Spleen (tissue), 11 donors: ENCODE measurements at regions not wholly inside any gene's neighbourhood (a gene's known extent, or its start where the extent isn't known, plus 50 kb on each side); places are given as distances from the start of the nearest gene placed in this dataset.

Source experiments
- DNase-seq: peaks from one replicate; pipeline ENCODE4 v3.0.0-alpha.2; 2020
- H3K27ac ChIP-seq, 8 donors: fragments of 200-600 bp; sonication (generic) in 7 of 8; 1 replicate in 4 of 8; 2 replicates in 4 of 8; pipeline versions ENCODE4 v1.5.0 to v1.8.0; 2016 to 2021; ENCODE audit warnings: inconsistent platforms in 4 of 8, mild to moderate bottlenecking in 4 of 8, moderate library complexity in 1 of 8
- H3K27me3 ChIP-seq, 7 donors: fragments of 200-600 bp; sonication (generic) in 6 of 7; replicated peaks in 1 of 7; 1 replicate in 4 of 7; 2 replicates in 3 of 7; pipeline versions ENCODE4 v1.5.0 to v1.8.0; 2016 to 2021; ENCODE audit warnings: inconsistent platforms in 3 of 7, mild to moderate bottlenecking in 1 of 7
- H3K36me3 ChIP-seq, 6 donors: fragments of 200-600 bp; sonication (generic) in 5 of 6; 1 replicate in 4 of 6; 2 replicates in 2 of 6; pipeline versions ENCODE4 v1.5.0 to v1.8.0; 2016 to 2021; ENCODE audit warnings: inconsistent platforms in 2 of 6
- H3K4me1 ChIP-seq, 6 donors: fragments of 200-600 bp; sonication (generic) in 5 of 6; 1 replicate in 3 of 6; 2 replicates in 3 of 6; pipeline versions ENCODE4 v1.5.0 to v1.8.0; 2016 to 2021; ENCODE audit warnings: inconsistent platforms in 3 of 6
- H3K4me3 ChIP-seq, 8 donors: fragments of 200-600 bp; sonication (generic) in 7 of 8; 1 replicate in 4 of 8; 2 replicates in 4 of 8; pipeline versions ENCODE4 v1.5.0 to v1.8.0; 2016 to 2021; ENCODE audit warnings: inconsistent platforms in 4 of 8, mild to moderate bottlenecking in 4 of 8, moderate library complexity in 2 of 8
- H3K9me3 ChIP-seq, 8 donors: fragments of 200-600 bp; sonication (generic) in 7 of 8; 1 replicate in 4 of 8; 2 replicates in 4 of 8; pipeline versions ENCODE4 v1.5.0 to v1.8.0; 2016 to 2021; ENCODE audit warnings: inconsistent platforms in 4 of 8
- POLR2A ChIP-seq, 3 donors: fragments of 450-650 bp; IDR thresholded peaks; one replicate each; pipeline ENCODE4 v1.5.1; 2017; ENCODE audit warnings: antibody characterized with exemption in 3 of 3, mild to moderate bottlenecking in 1 of 3
- POLR2AphosphoS5 ChIP-seq, 3 donors: sonication (generic); formaldehyde crosslinking; IDR thresholded peaks; one replicate each; pipeline ENCODE4 v1.5.1; 2017; ENCODE audit warnings: antibody characterized with exemption in 3 of 3
- WGBS, 5 donors: extraction: QIAGEN DNeasy Blood & Tissue Kit in 3 of 5; methylation state at CpG; one replicate each; pipeline versions ENCODE4 v1.1.5 to v1.1.7; 2013 to 2018; 5-methylcytosine and 5-hydroxymethylcytosine counted together
- intact Hi-C: fragments of 100-400 bp; cut with DNase I; formaldehyde crosslinking; loops from one replicate; pipeline ENCODE4 v1.15.0; 2023; ENCODE audit warnings: low total_unique reads
- TF ChIP-seq, protein P1 (sequence below), 11 experiments: fragments of 200-600 bp in 7 of 11; fragments of 450-650 bp in 4 of 11; sonication (generic) in 4 of 11; IDR thresholded peaks in 8 of 11; conservative IDR thresholded peaks in 3 of 11; 1 replicate in 7 of 11; 2 replicates in 4 of 11; pipeline versions ENCODE4 v1.4.0 to v1.8.0; 2016 to 2021; ENCODE audit warnings: antibody characterized with exemption in 11 of 11, inconsistent platforms in 4 of 11, mild to moderate bottlenecking in 1 of 11
- donor health status: healthy with polysubstance abuse.
- donor health status: DM: no; HTN: no; CAD: no; lungs with moderate emphysema.
- donor health status: DM: no; HTN: no; CAD: no.
- donor health status: Bipolar disorder and iron deficiency.
- donor health status: healthy.
- donor health status: DM: no; HTN: no; CAD: no.
- donor health status: DM: yes; HTN: yes; CAD: no.

DNA sequence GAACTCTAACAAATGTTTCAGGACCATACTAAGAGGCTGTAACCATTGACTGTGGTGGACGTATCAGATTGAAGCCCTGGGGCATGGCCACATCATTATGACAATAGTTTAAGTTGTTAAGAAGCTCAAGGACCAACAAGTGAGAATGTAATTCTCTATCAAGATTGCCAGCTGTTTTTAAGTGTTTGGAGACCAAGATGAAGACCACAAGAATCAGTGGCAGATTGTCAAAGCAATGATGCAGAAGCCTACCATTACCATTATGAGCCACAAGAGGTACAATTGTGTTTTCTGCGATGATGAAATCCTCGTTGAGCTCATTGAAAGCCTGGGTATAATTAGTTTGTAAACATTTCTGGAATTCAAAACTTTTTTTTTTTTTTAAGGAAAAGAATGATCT is 261.1 kb upstream of the ZEB2 start:
- 74 to 96% (median 88%) methylated on average over 3 of the region's 3 CpGs for whole genome bisulfite sequencing, 5 donors
- no peaks in the 10 kb centered on the region for H3K9me3 ChIP-seq
- H3K4me1 ChIP-seq, result no peaks in the 10 kb centered on the region
- TF ChIP-seq, protein P1, sequence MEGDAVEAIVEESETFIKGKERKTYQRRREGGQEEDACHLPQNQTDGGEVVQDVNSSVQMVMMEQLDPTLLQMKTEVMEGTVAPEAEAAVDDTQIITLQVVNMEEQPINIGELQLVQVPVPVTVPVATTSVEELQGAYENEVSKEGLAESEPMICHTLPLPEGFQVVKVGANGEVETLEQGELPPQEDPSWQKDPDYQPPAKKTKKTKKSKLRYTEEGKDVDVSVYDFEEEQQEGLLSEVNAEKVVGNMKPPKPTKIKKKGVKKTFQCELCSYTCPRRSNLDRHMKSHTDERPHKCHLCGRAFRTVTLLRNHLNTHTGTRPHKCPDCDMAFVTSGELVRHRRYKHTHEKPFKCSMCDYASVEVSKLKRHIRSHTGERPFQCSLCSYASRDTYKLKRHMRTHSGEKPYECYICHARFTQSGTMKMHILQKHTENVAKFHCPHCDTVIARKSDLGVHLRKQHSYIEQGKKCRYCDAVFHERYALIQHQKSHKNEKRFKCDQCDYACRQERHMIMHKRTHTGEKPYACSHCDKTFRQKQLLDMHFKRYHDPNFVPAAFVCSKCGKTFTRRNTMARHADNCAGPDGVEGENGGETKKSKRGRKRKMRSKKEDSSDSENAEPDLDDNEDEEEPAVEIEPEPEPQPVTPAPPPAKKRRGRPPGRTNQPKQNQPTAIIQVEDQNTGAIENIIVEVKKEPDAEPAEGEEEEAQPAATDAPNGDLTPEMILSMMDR (IDR thresholded peaks at IDR 0.05 in 8 of 11, conservative IDR thresholded peaks at IDR 0.05 in 3 of 11), result no peak
- TF ChIP-seq POLR2A (IDR thresholded peaks at IDR 0.05), result no peak
- TF ChIP-seq POLR2AphosphoS5 (IDR thresholded peaks at IDR 0.05), result no peak
- no peaks in the 10 kb centered on the region for H3K27me3 ChIP-seq
- H3K4me3 ChIP-seq, result no peak overlapping the region
- no peak overlapping the region for H3K27ac ChIP-seq
- intact Hi-C loops, result no loop called here
- H3K36me3 ChIP-seq, result no peaks in the 10 kb centered on the region
- no peak for DNase-seq

GRCh38 chr2:144776766-144777165 is 256.8 kb upstream of the ZEB2 start:
- TF ChIP-seq POLR2AphosphoS5 (IDR thresholded peaks at IDR 0.05) (no peak), POLR2A (IDR thresholded peaks at IDR 0.05) (no peak)
- TF ChIP-seq, protein P1 (IDR thresholded peaks at IDR 0.05 in 8 of 11, conservative IDR thresholded peaks at IDR 0.05 in 3 of 11), result no peak
- Histone ChIP-seq H3K4me3 (no peak overlapping the region), H3K4me1 (peaks cover 0 to 5% (median 0%) of the 10 kb centered on the region in 6 donors), H3K27me3 (no peaks in the 10 kb centered on the region), H3K36me3 (no peaks in the 10 kb centered on the region), H3K9me3 (no peaks in the 10 kb centered on the region), H3K27ac (no peak overlapping the region)
- intact Hi-C loops, result no loop called here
- DNase-seq, result no peak

GRCh38 chr2:144774809-144775208 is 254.9 kb upstream of the ZEB2 start:
- peaks cover 0 to 5% (median 0%) of the 10 kb centered on the region in 6 donors for H3K4me1 ChIP-seq
- no peaks in the 10 kb centered on the region for H3K9me3 ChIP-seq
- H3K4me3 ChIP-seq, result no peak overlapping the region
- H3K27me3 ChIP-seq, result no peaks in the 10 kb centered on the region
- TF ChIP-seq POLR2A (IDR thresholded peaks at IDR 0.05) (no peak), POLR2AphosphoS5 (IDR thresholded peaks at IDR 0.05) (no peak)
- TF ChIP-seq, protein P1 (IDR thresholded peaks at IDR 0.05 in 8 of 11, conservative IDR thresholded peaks at IDR 0.05 in 3 of 11), result no peak
- DNase-seq, result no peak
- H3K27ac ChIP-seq, result no peak overlapping the region
- intact Hi-C loops, result no loop called here
- no peaks in the 10 kb centered on the region for H3K36me3 ChIP-seq

DNA sequence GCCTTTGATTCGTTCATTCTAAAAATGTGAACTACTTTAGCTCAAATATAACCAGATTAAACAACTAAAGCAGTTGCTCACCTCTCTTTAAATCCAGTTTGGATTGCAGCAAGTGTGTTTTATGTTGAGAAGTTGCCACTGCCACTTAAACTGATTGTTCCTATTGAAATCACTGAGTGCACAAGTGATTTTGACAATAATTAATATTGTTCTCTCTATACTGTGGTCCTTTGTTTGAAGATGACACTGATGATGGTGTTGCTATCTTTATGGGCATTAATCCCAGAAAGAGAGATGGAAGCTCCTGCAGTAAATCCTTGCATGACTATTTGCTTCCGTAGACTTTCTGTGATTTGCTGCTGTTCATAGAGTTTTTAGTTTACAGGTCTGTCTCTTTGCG is 251.4 kb upstream of the ZEB2 start:
- TF ChIP-seq POLR2A (IDR thresholded peaks at IDR 0.05) (no peak), POLR2AphosphoS5 (IDR thresholded peaks at IDR 0.05) (no peak)
- TF ChIP-seq, protein P1 (IDR thresholded peaks at IDR 0.05 in 8 of 11, conservative IDR thresholded peaks at IDR 0.05 in 3 of 11), result no peak
- H3K27ac ChIP-seq, result no peak overlapping the region
- peaks cover 0 to 5% (median 0%) of the 10 kb centered on the region in 6 donors for H3K4me1 ChIP-seq
- WGBS, 5 donors, result 90 to 99% (median 96%) methylated on average over 3 of the region's 3 CpGs
- DNase-seq, result no peak
- H3K36me3 ChIP-seq, result no peaks in the 10 kb centered on the region
- intact Hi-C loops, result no loop called here
- no peak overlapping the region for H3K4me3 ChIP-seq
- H3K27me3 ChIP-seq, result no peaks in the 10 kb centered on the region
- H3K9me3 ChIP-seq, result no peaks in the 10 kb centered on the region
